ENCODE measurements at regions not wholly inside any gene's neighbourhood (a gene's known extent, or its start where the extent isn't known, plus 50 kb on each side); places are given as distances from the start of the nearest gene placed in this dataset.
A peak's percentile ranks its signal among the peaks of the same experiment; 100 is the strongest.

DNA sequence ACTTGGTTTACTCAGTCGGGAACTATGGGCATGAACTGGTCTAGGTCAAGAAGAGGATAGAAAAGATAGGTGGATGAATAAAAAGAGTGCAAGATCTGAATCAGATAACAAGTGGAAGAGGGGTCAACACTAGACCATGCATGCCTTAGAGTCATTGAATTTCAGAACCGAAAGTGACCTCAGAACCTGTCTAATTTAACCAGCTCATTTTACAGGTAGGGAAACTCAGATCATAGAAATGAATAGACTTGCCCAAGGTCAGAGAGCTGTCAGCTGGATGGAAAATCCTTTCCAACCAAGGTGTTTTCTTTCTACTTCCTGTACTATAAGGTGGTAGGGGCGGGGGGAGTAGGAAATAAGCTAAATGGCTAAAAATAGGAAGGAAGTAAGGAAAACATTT lies 121.4 kb upstream of the ADGRF1 start:
- Histone ChIP-seq H3K4me3 (ENCODE audit: low read depth, low read length) (no peak overlapping the region), H3K27me3 (ENCODE audit: insufficient read depth, low read length) (no peaks in the 10 kb centered on the region), H3K27ac (ENCODE audit: low read depth, low read length) (no peak overlapping the region), H3K36me3 (ENCODE audit: insufficient read depth, low read length) (no peaks in the 10 kb centered on the region), H3K4me1 (ENCODE audit: control insufficient read depth, insufficient read depth, low read length, unreplicated experiment) (peaks cover 51% of the 10 kb centered on the region), H2AFZ (ENCODE audit: low read length, unreplicated experiment) (no peak overlapping the region), H3K79me2 (ENCODE audit: control insufficient read depth, insufficient read depth, low read length, unreplicated experiment) (no peaks in the 10 kb centered on the region)

GRCh38 chr6:47162793-47163192 lies 120.7 kb upstream of the ADGRF1 start:
- Histone ChIP-seq H3K27me3 (ENCODE audit: insufficient read depth, low read length) (no peaks in the 10 kb centered on the region), H3K4me1 (ENCODE audit: control insufficient read depth, insufficient read depth, low read length, unreplicated experiment) (peaks cover 45% of the 10 kb centered on the region), H3K27ac (ENCODE audit: low read depth, low read length) (no peak overlapping the region), H2AFZ (ENCODE audit: low read length, unreplicated experiment) (no peak overlapping the region), H3K36me3 (ENCODE audit: insufficient read depth, low read length) (no peaks in the 10 kb centered on the region), H3K4me3 (ENCODE audit: low read depth, low read length) (no peak overlapping the region), H3K79me2 (ENCODE audit: control insufficient read depth, insufficient read depth, low read length, unreplicated experiment) (no peaks in the 10 kb centered on the region)

DNA sequence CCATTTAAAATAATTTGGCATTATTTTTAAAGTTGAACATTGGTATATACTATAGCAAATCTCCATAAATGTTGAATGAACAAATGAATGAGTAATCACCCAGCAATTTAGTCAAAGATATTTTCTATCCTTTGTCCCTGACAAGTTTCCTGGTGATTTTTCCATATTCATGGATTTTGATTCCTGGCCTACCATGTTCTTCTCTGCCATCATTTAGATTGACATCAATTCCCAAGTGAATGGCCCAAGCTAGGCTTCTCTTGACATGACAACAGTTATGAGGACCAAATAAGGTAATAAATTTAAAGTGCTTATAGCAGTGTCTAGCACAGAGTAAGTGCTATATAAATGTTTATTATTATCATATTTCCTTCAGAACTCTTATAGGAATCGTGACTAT lies 120.1 kb upstream of the ADGRF1 start:
- no peak overlapping the region for H3K27ac ChIP-seq (ENCODE audit: low read depth, low read length)
- peaks cover 39% of the 10 kb centered on the region for H3K4me1 ChIP-seq (ENCODE audit: control insufficient read depth, insufficient read depth, low read length, unreplicated experiment)
- no peak overlapping the region for H3K4me3 ChIP-seq (ENCODE audit: low read depth, low read length)
- no peaks in the 10 kb centered on the region for H3K79me2 ChIP-seq (ENCODE audit: control insufficient read depth, insufficient read depth, low read length, unreplicated experiment)
- no peaks in the 10 kb centered on the region for H3K36me3 ChIP-seq (ENCODE audit: insufficient read depth, low read length)
- H3K27me3 ChIP-seq (ENCODE audit: insufficient read depth, low read length), result no peaks in the 10 kb centered on the region
- no peak overlapping the region for H2AFZ ChIP-seq (ENCODE audit: low read length, unreplicated experiment)

GRCh38 chr6:47161176-47161687 lies 119.1 kb upstream of the ADGRF1 start:
- Histone ChIP-seq H3K79me2 (ENCODE audit: control insufficient read depth, insufficient read depth, low read length, unreplicated experiment) (no peaks in the 10 kb centered on the region), H3K27ac (ENCODE audit: low read depth, low read length) (peak overlapping the region; percentile 66), H3K36me3 (ENCODE audit: insufficient read depth, low read length) (no peaks in the 10 kb centered on the region), H3K4me3 (ENCODE audit: low read depth, low read length) (peak overlapping the region; percentile 9; the same call in 1 of the 2 replicates), H3K27me3 (ENCODE audit: insufficient read depth, low read length) (no peaks in the 10 kb centered on the region), H3K4me1 (ENCODE audit: control insufficient read depth, insufficient read depth, low read length, unreplicated experiment) (peaks cover 29% of the 10 kb centered on the region), H2AFZ (ENCODE audit: low read length, unreplicated experiment) (peak overlapping the region; percentile 43)

GRCh38 chr6:47160702-47161101 lies 118.6 kb upstream of the ADGRF1 start:
- no peaks in the 10 kb centered on the region for H3K79me2 ChIP-seq (ENCODE audit: control insufficient read depth, insufficient read depth, low read length, unreplicated experiment)
- H3K4me3 ChIP-seq (ENCODE audit: low read depth, low read length), result peak overlapping the region; percentile 9; the same call in 1 of the 2 replicates
- peak overlapping the region; percentile 66 for H3K27ac ChIP-seq (ENCODE audit: low read depth, low read length)
- no peaks in the 10 kb centered on the region for H3K36me3 ChIP-seq (ENCODE audit: insufficient read depth, low read length)
- H2AFZ ChIP-seq (ENCODE audit: low read length, unreplicated experiment), result peak overlapping the region; percentile 43
- no peaks in the 10 kb centered on the region for H3K27me3 ChIP-seq (ENCODE audit: insufficient read depth, low read length)
- H3K4me1 ChIP-seq (ENCODE audit: control insufficient read depth, insufficient read depth, low read length, unreplicated experiment), result peaks cover 24% of the 10 kb centered on the region

GRCh38 chr6:47159763-47160162 lies 117.6 kb upstream of the ADGRF1 start:
- Histone ChIP-seq H3K4me1 (ENCODE audit: control insufficient read depth, insufficient read depth, low read length, unreplicated experiment) (peaks cover 23% of the 10 kb centered on the region), H3K36me3 (ENCODE audit: insufficient read depth, low read length) (no peaks in the 10 kb centered on the region), H2AFZ (ENCODE audit: low read length, unreplicated experiment) (no peak overlapping the region), H3K79me2 (ENCODE audit: control insufficient read depth, insufficient read depth, low read length, unreplicated experiment) (no peaks in the 10 kb centered on the region), H3K27me3 (ENCODE audit: insufficient read depth, low read length) (no peaks in the 10 kb centered on the region), H3K27ac (ENCODE audit: low read depth, low read length) (no peak overlapping the region), H3K4me3 (ENCODE audit: low read depth, low read length) (no peak overlapping the region)

DNA sequence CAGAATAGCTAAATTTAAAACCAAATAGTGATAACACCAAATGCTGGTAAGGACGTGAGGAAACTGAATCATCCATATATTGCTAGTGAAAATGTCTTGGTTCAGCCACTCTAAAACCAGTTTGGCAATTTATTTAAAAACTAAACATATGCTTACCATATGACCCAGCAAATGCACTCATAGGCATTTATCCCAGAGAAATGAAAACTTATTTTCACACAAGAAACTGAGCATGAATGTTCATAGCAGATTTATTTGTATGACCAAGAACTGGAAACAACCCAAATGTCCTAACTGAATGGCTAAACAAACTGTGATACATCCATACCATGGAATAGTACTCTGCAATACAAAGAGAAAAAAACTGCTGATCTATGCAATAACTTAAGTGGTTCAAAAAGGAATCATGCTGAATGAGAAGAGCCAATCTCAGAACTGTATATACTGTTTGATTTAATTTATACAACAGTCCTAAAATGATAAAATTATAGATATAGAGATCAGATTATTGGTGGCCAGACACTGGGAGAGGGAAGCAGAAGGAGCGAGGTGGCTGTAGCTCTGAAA lies 115.6 kb upstream of the ADGRF1 start:
- Histone ChIP-seq H3K36me3 (ENCODE audit: insufficient read depth, low read length) (no peaks in the 10 kb centered on the region), H3K27me3 (ENCODE audit: insufficient read depth, low read length) (no peaks in the 10 kb centered on the region), H3K79me2 (ENCODE audit: control insufficient read depth, insufficient read depth, low read length, unreplicated experiment) (no peaks in the 10 kb centered on the region), H2AFZ (ENCODE audit: low read length, unreplicated experiment) (no peak overlapping the region), H3K27ac (ENCODE audit: low read depth, low read length) (no peak overlapping the region), H3K4me1 (ENCODE audit: control insufficient read depth, insufficient read depth, low read length, unreplicated experiment) (peaks cover 27% of the 10 kb centered on the region), H3K4me3 (ENCODE audit: low read depth, low read length) (no peak overlapping the region)

- Histone ChIP-seq H3K4me1 (ENCODE audit: control insufficient read depth, insufficient read depth, low read length, unreplicated experiment) (peaks cover 23% of the 10 kb centered on the region), H3K27me3 (ENCODE audit: insufficient read depth, low read length) (no peaks in the 10 kb centered on the region), H3K4me3 (ENCODE audit: low read depth, low read length) (no peak overlapping the region), H3K27ac (ENCODE audit: low read depth, low read length) (no peak overlapping the region), H3K79me2 (ENCODE audit: control insufficient read depth, insufficient read depth, low read length, unreplicated experiment) (no peaks in the 10 kb centered on the region), H2AFZ (ENCODE audit: low read length, unreplicated experiment) (no peak overlapping the region), H3K36me3 (ENCODE audit: insufficient read depth, low read length) (no peaks in the 10 kb centered on the region)
These were observed 114.9 kb upstream of the ADGRF1 start for GRCh38 chr6:47157063-47157462.

DNA sequence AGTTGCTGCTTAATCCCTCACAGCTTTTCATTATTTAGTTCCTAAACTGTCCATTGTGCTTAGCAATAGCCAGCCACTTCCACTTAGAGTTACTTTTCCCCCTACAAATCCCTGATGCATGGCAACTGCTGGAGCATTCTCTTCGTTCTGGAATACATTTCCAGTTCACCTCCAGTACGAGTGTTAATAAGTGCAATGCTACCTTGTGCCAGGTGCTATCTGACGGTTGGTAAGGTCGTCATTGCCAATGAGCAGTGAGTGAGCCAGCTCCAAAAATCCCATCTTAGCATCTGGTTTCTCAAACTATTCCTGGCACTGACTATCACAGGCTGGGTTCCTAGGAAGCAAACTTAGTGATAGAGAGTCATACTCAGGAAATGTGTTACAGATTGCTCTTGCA lies 114.1 kb upstream of the ADGRF1 start:
- H3K4me3 ChIP-seq (ENCODE audit: low read depth, low read length), result no peak overlapping the region
- H3K27ac ChIP-seq (ENCODE audit: low read depth, low read length), result no peak overlapping the region
- H3K79me2 ChIP-seq (ENCODE audit: control insufficient read depth, insufficient read depth, low read length, unreplicated experiment), result no peaks in the 10 kb centered on the region
- no peak overlapping the region for H2AFZ ChIP-seq (ENCODE audit: low read length, unreplicated experiment)
- H3K4me1 ChIP-seq (ENCODE audit: control insufficient read depth, insufficient read depth, low read length, unreplicated experiment), result peaks cover 16% of the 10 kb centered on the region
- no peaks in the 10 kb centered on the region for H3K36me3 ChIP-seq (ENCODE audit: insufficient read depth, low read length)
- no peaks in the 10 kb centered on the region for H3K27me3 ChIP-seq (ENCODE audit: insufficient read depth, low read length)

DNA sequence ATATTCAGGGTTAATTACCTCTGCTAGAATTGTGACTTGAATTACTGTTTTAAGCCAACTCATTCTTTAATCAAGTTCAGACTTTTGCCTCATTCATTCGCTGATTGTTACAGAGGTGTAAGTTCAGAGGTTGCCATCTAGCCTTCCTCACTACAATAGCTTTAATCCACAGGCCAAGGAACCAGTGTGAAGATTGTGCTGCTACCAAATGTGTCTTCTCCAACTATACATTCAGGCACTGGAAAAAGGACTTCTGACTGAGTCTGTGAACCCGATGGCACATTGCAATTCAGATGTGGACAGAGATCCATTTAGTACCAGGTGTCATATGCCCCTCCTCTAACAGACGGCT lies 111.2 kb upstream of the ADGRF1 start:
- Histone ChIP-seq H3K4me3 (ENCODE audit: low read depth, low read length) (no peak overlapping the region), H2AFZ (ENCODE audit: low read length, unreplicated experiment) (no peak overlapping the region), H3K27ac (ENCODE audit: low read depth, low read length) (no peak overlapping the region), H3K79me2 (ENCODE audit: control insufficient read depth, insufficient read depth, low read length, unreplicated experiment) (no peaks in the 10 kb centered on the region), H3K36me3 (ENCODE audit: insufficient read depth, low read length) (no peaks in the 10 kb centered on the region), H3K4me1 (ENCODE audit: control insufficient read depth, insufficient read depth, low read length, unreplicated experiment) (peaks cover 9% of the 10 kb centered on the region), H3K27me3 (ENCODE audit: insufficient read depth, low read length) (no peaks in the 10 kb centered on the region)

DNA sequence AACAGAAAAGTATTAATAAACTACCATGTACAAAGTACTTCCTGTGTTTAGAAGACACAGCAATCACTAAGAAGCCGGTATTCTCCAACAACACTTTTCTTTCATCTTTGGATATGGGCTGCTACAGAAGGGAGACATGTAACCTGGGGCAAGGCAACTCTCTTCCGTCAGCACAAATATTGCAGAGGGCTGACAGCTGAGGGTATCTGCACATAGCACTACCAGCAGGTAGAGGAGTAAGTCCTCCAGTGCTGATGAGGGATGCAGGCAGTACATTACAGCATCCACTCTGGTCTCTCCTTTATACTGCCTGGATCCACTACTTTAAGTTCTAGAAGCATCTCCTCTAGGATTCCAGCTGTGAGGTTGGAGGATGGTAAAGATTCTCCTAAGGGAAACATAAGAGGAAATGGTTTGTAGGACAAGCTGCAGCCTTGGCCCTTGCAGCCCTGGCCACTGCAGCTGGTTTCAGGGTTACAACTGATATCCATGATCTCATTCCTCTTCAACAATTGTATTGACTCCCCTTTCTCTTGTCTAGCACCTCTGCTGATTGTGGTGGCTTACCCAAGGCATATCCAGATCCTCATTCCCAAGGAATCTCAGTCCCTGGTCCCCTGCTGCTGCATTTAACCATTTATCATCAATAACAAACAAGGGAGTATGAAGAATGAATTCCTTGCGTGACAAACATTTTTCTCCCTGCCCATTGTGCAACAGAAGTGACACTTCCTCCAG lies 110.7 kb upstream of the ADGRF1 start:
- no peak overlapping the region for H3K27ac ChIP-seq (ENCODE audit: low read depth, low read length)
- no peak overlapping the region for H3K4me3 ChIP-seq (ENCODE audit: low read depth, low read length)
- H3K36me3 ChIP-seq (ENCODE audit: insufficient read depth, low read length), result no peaks in the 10 kb centered on the region
- H3K27me3 ChIP-seq (ENCODE audit: insufficient read depth, low read length), result no peaks in the 10 kb centered on the region
- peaks cover 12% of the 10 kb centered on the region for H3K4me1 ChIP-seq (ENCODE audit: control insufficient read depth, insufficient read depth, low read length, unreplicated experiment)
- H3K79me2 ChIP-seq (ENCODE audit: control insufficient read depth, insufficient read depth, low read length, unreplicated experiment), result no peaks in the 10 kb centered on the region
- H2AFZ ChIP-seq (ENCODE audit: low read length, unreplicated experiment), result no peak overlapping the region
